HEK293T (cell line): ENCODE measurements at regions not wholly inside any gene's neighbourhood (a gene's known extent, or its start where the extent isn't known, plus 50 kb on each side); places are given as distances from the start of the nearest gene placed in this dataset.

Source experiments
- CTCF ChIA-PET: fragments of 350-600 bp; formaldehyde crosslinking; extraction: SDS; loops from one replicate; lab custom pipeline; 2021; ENCODE audit warnings: antibody characterized with exemption, inconsistent platforms; lab: Yijun Ruan, JAX
- POLR2A ChIA-PET: fragments of 350-600 bp; formaldehyde crosslinking; extraction: SDS; loops from one replicate; lab custom pipeline; 2020; ENCODE audit warnings: antibody characterized with exemption, inconsistent platforms; lab: Yijun Ruan, JAX
- DNase-seq: peaks from one replicate; pipeline ENCODE4 v3.0.0; 2012; ENCODE audit warnings: mixed read lengths; ENCODE audit errors: extremely low spot score
- ARNT ChIP-seq: fragments of 450-650 bp; IDR thresholded peaks from 2 replicates; pipeline ENCODE4 v1.6.1; 2017; ENCODE audit warnings: mild to moderate bottlenecking
- BHLHE40 ChIP-seq: fragments of 450-650 bp; IDR thresholded peaks from 2 replicates; pipeline ENCODE4 v1.6.1; 2016; ENCODE audit warnings: mild to moderate bottlenecking, moderate library complexity, borderline replicate concordance
- CTBP1 ChIP-seq: fragments of 450-650 bp; IDR thresholded peaks from 2 replicates; pipeline ENCODE4 v1.6.1; 2016; ENCODE audit warnings: borderline replicate concordance
- ELF4 ChIP-seq: fragments of 450-650 bp; IDR thresholded peaks from 2 replicates; pipeline ENCODE4 v1.6.1; 2017; ENCODE audit warnings: antibody characterized with exemption
- FOXA1 ChIP-seq: fragments of 450-650 bp; IDR thresholded peaks from 2 replicates; pipeline ENCODE4 v1.6.1; 2016; ENCODE audit warnings: mild to moderate bottlenecking
- FOXK2 ChIP-seq: fragments of 450-650 bp; IDR thresholded peaks from 2 replicates; pipeline ENCODE4 v1.6.1; 2016; ENCODE audit warnings: mild to moderate bottlenecking
- FOXM1 ChIP-seq: fragments of 450-650 bp; IDR thresholded peaks from 2 replicates; pipeline ENCODE4 v1.6.1; 2017; ENCODE audit warnings: mild to moderate bottlenecking, borderline replicate concordance
- HDGF ChIP-seq: fragments of 450-650 bp; IDR thresholded peaks from 2 replicates; pipeline ENCODE4 v1.6.1; 2017; ENCODE audit warnings: antibody characterized with exemption, borderline replicate concordance
- L3MBTL2 ChIP-seq: fragments of 450-650 bp; conservative IDR thresholded peaks from 2 replicates; pipeline ENCODE4 v1.6.1; 2016; ENCODE audit warnings: mild to moderate bottlenecking
- LEF1 ChIP-seq: fragments of 450-650 bp; IDR thresholded peaks from 2 replicates; pipeline ENCODE4 v1.6.1; 2017; ENCODE audit warnings: mild to moderate bottlenecking, borderline replicate concordance
- NFRKB ChIP-seq: fragments of 450-650 bp; IDR thresholded peaks from 2 replicates; pipeline ENCODE4 v1.6.1; 2016; ENCODE audit warnings: mild to moderate bottlenecking, moderate library complexity
- SP1 ChIP-seq: fragments of 450-650 bp; IDR thresholded peaks from 2 replicates; pipeline ENCODE4 v1.6.1; 2017
- SUZ12 ChIP-seq: fragments of 450-650 bp; IDR thresholded peaks from 2 replicates; pipeline ENCODE4 v1.6.1; 2016; ENCODE audit warnings: mild to moderate bottlenecking
- TARDBP ChIP-seq: fragments of 450-650 bp; IDR thresholded peaks from 2 replicates; pipeline ENCODE4 v1.6.1; 2016
- ZNF384 ChIP-seq: fragments of 450-650 bp; IDR thresholded peaks from 2 replicates; pipeline ENCODE4 v1.6.1; 2016
- TF ChIP-seq, protein P1 (sequence below): fragments of 450-650 bp; IDR thresholded peaks from 2 replicates; pipeline ENCODE4 v1.6.1; 2016

DNA sequence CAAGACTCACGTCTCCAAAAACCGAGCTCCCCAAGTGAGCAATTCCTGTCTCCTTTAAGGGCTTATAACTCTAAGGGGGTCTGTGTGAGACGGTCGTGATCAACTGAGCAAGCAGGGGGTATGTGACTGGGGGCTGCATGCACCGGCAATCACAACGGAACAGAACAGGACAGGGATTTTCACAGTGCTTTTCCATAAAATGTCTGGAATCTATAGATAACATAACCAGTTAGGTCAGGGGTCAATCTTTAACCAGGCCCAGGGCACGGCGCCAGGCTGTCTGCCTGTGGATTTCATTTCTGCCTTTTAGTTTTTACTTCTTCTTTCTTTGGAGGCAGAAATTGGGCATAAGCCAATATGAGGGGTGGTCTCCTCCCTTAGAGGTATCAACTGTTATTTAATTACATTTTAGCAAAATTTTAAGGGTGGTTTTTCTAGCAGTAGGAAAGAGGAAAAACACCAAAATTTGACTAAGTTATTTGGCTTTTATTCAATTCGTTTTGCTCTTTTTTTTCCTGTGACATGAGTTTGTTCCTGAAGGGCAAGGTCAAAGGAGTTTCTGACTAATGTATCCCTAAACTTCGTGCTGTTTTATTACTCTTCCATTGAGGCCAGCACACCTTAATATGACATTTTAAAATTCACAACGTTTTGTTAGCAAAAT is 121.4 kb upstream of the SEC61G start:
- no peak for DNase-seq
- POLR2A ChIA-PET, result no interaction called here
- TF ChIP-seq SP1, result no peak
- no peak for TF ChIP-seq FOXA1
- TF ChIP-seq BHLHE40, result no peak
- no peak for TF ChIP-seq FOXK2
- TF ChIP-seq CTBP1, result no peak
- no peak for TF ChIP-seq TARDBP
- no peak for TF ChIP-seq ZNF384
- TF ChIP-seq HDGF, result no peak
- no peak for TF ChIP-seq LEF1
- TF ChIP-seq, protein P1, sequence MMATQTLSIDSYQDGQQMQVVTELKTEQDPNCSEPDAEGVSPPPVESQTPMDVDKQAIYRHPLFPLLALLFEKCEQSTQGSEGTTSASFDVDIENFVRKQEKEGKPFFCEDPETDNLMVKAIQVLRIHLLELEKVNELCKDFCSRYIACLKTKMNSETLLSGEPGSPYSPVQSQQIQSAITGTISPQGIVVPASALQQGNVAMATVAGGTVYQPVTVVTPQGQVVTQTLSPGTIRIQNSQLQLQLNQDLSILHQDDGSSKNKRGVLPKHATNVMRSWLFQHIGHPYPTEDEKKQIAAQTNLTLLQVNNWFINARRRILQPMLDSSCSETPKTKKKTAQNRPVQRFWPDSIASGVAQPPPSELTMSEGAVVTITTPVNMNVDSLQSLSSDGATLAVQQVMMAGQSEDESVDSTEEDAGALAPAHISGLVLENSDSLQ, result no peak
- TF ChIP-seq L3MBTL2, result no peak
- TF ChIP-seq ARNT, result no peak
- TF ChIP-seq NFRKB, result no peak
- TF ChIP-seq FOXM1, result no peak
- CTCF ChIA-PET, result no interaction called here

DNA sequence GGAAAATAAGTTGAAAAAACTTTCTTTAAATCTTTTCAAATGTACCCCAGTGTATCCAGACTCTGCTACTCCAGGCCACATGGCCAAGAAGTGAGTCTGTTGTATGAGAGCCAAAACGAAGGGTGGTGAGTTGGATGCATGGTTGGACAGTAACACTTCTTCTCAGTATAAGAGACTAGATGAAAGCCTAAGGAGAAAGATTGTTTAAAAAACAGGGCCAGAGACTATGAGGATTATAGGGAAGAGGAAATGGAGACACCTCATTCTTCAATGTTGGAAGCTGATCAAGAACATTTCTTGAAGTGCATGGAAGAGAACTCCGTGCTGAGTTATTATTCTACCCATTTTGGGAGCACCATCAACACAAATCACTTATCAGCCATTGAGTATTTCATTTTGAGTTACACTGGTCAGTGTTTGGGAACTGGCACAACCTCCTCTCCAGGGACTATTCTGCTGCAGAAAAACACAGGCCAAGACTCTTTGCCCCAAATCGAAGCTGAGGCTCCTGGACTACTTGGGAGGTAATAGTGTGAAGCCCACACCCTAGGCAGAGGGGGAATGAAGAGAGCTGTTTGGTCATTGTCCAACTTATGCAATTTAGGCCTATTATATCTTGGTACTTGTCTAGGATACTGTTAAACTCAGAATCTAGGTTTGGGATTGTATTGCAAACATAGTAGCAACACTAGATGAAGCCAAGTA is 123.0 kb upstream of the SEC61G start:
- DNase-seq, result no peak
- CTCF ChIA-PET, result no interaction called here
- POLR2A ChIA-PET, result no interaction called here
- no peak for TF ChIP-seq SUZ12
- TF ChIP-seq ZNF384, result no peak
- no peak for TF ChIP-seq SP1
- no peak for TF ChIP-seq ARNT
- no peak for TF ChIP-seq FOXM1
- TF ChIP-seq BHLHE40, result no peak

DNA sequence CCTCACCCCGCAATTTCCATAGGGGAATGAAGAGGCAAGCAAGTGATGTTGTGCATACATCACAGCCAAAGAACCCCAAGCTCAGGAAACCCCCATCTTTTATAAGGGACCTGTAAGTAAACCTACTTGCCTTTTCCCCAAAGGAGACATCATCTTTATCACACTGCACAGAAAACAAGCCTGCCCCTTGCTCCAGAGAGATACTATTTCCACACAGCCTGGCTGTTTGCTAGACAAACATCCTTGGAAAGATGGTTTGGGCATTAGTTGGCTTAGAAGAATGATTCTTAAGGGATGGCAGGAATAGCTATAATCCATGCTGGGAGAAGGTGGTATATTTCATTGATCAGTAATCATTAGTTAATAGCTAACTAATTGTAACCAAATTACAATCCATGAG is 123.7 kb upstream of the SEC61G start:
- CTCF ChIA-PET, result no interaction called here
- POLR2A ChIA-PET, result no interaction called here
- no peak for DNase-seq
- TF ChIP-seq FOXM1, result no peak
- TF ChIP-seq CTBP1, result no peak
- no peak for TF ChIP-seq ARNT
- TF ChIP-seq FOXA1, result no peak
- TF ChIP-seq SP1, result no peak
- TF ChIP-seq BHLHE40, result no peak
- TF ChIP-seq SUZ12, result no peak
- TF ChIP-seq LEF1, result no peak
- TF ChIP-seq ELF4, result no peak
- TF ChIP-seq ZNF384, result no peak
- no peak for TF ChIP-seq NFRKB
- TF ChIP-seq L3MBTL2, result no peak
- TF ChIP-seq, protein P1, result no peak
- TF ChIP-seq TARDBP, result no peak
- no peak for TF ChIP-seq HDGF
- no peak for TF ChIP-seq FOXK2

DNA sequence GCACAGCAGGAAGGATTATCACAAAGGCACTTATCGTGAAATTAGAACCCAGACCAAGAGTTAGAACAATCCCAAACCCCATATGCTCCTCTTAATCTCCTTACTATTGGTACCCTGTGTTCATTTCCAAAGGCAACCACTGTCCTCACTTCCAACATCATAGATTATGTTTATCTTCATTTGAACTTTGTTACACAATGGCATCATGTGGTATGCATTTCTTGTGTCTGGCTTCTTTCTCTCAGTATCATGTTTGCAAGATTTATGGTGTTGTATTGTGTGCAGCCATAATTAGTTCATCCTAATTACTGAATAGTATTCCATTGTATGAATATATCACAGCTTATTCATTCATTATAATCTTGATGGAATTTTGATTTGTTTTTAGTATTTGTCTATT is 124.6 kb upstream of the SEC61G start:
- CTCF ChIA-PET, result no interaction called here
- DNase-seq, result no peak
- POLR2A ChIA-PET, result no interaction called here
- no peak for TF ChIP-seq L3MBTL2
- TF ChIP-seq LEF1, result no peak
- no peak for TF ChIP-seq CTBP1
- TF ChIP-seq, protein P1, result no peak
- TF ChIP-seq TARDBP, result no peak
- no peak for TF ChIP-seq NFRKB
- TF ChIP-seq FOXA1, result no peak
- TF ChIP-seq SP1, result no peak
- no peak for TF ChIP-seq ELF4
- no peak for TF ChIP-seq BHLHE40
- no peak for TF ChIP-seq ZNF384
- TF ChIP-seq FOXM1, result no peak
- TF ChIP-seq HDGF, result no peak
- TF ChIP-seq ARNT, result no peak
- TF ChIP-seq FOXK2, result no peak
- no peak for TF ChIP-seq SUZ12

DNA sequence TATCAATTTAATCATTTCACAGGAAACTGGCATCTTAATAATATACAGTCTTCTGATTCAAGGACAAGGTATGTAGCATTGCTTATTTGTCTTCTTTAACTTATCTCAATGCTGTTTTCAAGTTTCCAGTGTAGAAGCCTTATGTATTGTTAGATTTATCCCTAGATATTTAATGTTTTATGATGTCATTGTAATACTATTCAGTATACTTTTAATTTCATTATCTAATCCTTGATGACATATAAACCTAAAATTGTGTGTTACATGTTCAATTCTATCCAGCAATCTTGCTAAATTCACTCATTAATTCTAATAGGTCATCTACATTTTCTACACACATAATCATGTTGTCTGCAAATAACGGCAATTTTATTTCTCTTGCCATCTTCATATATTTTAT is 126.3 kb upstream of the SEC61G start:
- CTCF ChIA-PET, result no interaction called here

More for the DNA sequence above, 126.3 kb upstream of the SEC61G start:
- no peak for DNase-seq
- TF ChIP-seq ZNF384 (no peak), TARDBP (no peak), SP1 (no peak), FOXK2 (no peak), L3MBTL2 (no peak), FOXA1 (no peak), LEF1 (no peak), NFRKB (no peak), FOXM1 (no peak), SUZ12 (no peak)
- TF ChIP-seq, protein P1, result no peak
- POLR2A ChIA-PET, result no interaction called here
